ENCODE measurements at regions not wholly inside any gene's neighbourhood (a gene's known extent, or its start where the extent isn't known, plus 50 kb on each side); places are given as distances from the start of the nearest gene placed in this dataset.

GRCh38 chr5:124623265-124623664 lies 123.2 kb downstream of the ZNF608 start:
- TF ChIP-seq CTCF (optimal IDR thresholded peaks at IDR 0.05 in 1 of 3, IDR thresholded peaks at IDR 0.05 in 1 of 3, conservative IDR thresholded peaks at IDR 0.05 in 1 of 3; ENCODE audit: extremely low read depth in 1 of 3, insufficient read depth in 2 of 3, low read length in 3 of 3) (no peak), EZH2 (IDR thresholded peaks at IDR 0.05; ENCODE audit: low read length) (no peak)

All from keratinocyte (primary cell).